GM20000 (cell line): ENCODE measurements at regions not wholly inside any gene's neighbourhood (a gene's known extent, or its start where the extent isn't known, plus 50 kb on each side); places are given as distances from the start of the nearest gene placed in this dataset.

Experiments
- DNase-seq: peaks from one replicate; pipeline ENCODE4 v3.0.0; 2012; ENCODE audit warnings: low spot score
- TF ChIP-seq, protein P1 (sequence below): IDR thresholded peaks from 2 replicates; pipeline ENCODE4 v1.5.1; 2012; ENCODE audit warnings: mild to moderate bottlenecking, control low read depth; ENCODE audit errors: extremely low read depth, missing control alignments

DNA sequence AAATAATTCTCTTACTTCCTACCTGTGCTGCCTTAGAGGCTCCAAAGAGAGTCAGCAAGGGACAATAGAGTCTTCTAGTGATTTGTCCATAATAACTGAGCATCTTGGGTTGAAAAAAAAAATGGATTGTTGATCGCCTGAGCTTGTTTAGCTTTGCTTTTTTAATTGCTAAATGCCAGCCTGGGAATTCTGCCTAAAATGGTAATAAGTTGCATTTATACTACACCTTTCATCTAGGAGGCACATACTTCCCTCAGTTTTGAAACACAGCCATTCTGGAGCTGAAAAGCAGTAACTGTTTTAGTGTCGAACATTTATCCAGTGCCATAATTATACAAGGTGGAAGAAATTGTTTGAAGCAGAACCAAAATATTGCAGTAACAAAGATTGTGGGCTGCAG is 421.3 kb downstream of the CAAP1 start:
- DNase-seq = no peak

DNA sequence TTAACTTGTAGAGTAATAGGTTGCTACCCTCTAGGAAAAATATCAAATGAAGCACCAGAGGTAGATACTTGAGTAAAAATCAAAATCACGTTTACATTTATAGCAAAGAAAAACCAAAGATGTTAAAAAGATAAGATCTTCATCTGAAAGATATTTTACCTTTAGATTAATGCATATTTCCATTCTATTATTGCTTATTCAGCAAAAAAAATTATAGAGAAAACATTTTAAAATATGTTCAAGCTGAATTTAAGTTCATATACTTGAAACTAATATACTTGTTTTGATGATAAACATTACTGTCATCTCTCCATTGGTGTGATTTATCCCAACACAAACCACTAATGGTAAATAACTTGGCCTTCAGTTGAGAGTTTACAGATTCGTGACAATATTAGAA is 422.3 kb downstream of the CAAP1 start:
- no peak for DNase-seq
- TF ChIP-seq, protein P1, sequence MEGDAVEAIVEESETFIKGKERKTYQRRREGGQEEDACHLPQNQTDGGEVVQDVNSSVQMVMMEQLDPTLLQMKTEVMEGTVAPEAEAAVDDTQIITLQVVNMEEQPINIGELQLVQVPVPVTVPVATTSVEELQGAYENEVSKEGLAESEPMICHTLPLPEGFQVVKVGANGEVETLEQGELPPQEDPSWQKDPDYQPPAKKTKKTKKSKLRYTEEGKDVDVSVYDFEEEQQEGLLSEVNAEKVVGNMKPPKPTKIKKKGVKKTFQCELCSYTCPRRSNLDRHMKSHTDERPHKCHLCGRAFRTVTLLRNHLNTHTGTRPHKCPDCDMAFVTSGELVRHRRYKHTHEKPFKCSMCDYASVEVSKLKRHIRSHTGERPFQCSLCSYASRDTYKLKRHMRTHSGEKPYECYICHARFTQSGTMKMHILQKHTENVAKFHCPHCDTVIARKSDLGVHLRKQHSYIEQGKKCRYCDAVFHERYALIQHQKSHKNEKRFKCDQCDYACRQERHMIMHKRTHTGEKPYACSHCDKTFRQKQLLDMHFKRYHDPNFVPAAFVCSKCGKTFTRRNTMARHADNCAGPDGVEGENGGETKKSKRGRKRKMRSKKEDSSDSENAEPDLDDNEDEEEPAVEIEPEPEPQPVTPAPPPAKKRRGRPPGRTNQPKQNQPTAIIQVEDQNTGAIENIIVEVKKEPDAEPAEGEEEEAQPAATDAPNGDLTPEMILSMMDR = no peak

More for the DNA sequence above, 421.3 kb downstream of the CAAP1 start:
- TF ChIP-seq, protein P1 = no peak

DNA sequence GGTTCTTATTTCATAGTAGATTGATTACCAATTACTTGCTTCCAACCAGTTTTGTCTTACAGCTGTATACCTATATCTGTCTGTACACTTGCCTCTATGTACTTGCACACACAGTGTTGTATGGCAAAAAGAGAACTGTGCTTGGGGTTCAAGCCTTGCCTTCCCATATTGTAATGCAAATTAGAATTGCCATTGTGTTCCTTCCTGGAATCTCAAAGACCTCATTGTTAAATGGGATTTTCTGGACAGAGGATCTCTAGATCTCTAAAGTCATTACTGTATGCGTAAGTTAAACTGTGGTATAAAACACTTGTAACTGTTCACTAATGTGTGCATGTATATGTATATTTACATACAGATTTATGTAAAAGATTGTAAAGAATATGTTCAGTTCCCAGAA is 428.8 kb downstream of the CAAP1 start:
- no peak for DNase-seq
- TF ChIP-seq, protein P1 = no peak

DNA sequence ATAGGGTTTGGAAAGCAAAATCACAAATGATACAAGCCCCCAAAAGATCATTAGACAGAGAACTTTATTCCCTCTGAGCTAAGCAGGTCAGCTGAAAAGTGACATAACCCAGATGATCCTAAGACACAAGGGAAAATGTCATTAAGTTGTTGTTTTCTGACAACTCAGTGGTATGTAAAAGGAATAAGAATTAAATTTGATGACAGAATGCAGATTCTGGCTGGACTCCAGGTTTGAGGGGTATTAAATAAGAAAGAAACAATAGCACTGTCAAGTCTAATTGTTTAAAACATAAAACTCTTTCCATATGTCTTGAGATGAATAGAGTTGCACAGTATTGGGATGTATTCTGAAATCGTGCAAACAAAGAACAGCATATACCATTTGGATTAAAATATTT is 429.9 kb downstream of the CAAP1 start:
- TF ChIP-seq, protein P1 = no peak

DNA sequence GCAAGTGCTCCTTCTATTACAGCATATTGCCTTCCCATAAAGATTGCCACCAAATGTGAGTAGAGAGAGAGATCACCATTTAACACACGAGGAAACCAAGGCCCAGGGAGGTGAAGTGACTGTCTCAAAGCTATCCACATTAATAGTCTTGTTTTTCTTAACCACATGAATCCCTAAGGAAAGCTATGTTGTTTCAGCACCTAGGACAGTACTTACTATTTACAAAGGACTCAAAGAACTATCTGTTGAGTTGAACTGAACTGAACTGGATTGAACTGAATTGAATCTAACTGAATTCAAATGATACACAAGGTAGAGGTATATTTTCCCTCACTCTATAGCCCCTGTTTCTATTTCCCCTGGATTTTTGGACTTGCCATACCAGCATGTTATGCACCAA is 430.4 kb downstream of the CAAP1 start:
- TF ChIP-seq, protein P1 = no peak
- DNase-seq = no peak

More for the DNA sequence above, 429.9 kb downstream of the CAAP1 start:
- no peak for DNase-seq

DNA sequence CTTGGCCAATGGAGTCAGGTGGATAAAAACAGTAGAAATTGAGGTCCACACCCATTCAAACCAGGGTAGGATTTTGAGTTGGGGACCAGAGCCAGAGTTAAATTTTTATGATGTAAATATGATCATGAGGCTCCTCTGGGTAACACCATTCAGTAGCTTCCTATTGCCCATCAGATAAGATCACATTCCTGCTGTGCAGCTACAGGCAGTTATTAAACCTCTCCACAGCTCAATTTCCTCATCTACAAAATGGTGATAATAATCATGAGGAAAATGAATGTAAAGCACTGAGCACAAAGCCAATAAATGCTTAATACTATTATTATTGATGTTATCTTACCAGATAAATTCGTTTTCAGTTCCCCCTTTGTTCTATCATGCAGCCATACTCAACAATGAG is 432.0 kb downstream of the CAAP1 start:
- no peak for DNase-seq
- TF ChIP-seq, protein P1 = no peak

DNA sequence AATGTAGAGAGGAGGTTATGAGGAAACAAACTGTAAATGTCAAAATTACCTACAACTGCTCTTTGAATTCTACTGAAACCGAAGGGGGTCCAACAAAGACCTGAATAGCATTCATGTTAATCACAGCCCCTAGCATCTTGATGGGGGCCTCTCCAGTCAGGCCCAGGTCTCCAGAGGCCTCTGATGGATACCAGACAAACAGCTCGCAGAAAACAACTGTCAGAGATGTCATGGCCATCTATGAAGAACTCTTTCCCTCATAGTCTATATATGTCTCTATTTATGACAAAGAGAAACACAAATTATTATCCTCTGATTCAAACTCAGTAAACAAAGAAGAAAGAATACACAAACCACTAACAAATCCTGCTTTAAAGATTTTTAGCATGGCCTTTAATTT is 432.6 kb downstream of the CAAP1 start:
- DNase-seq = no peak
- TF ChIP-seq, protein P1 = no peak
